ENCODE measurements at regions not wholly inside any gene's neighbourhood (a gene's known extent, or its start where the extent isn't known, plus 50 kb on each side); places are given as distances from the start of the nearest gene placed in this dataset.
A peak's percentile ranks its signal among the peaks of the same experiment; 100 is the strongest.
"Not testable (repeated sequence)": the region's sequence is repeated elsewhere in the genome, so short reads cannot be mapped to it uniquely, and the experiment has no call there.

DNA sequence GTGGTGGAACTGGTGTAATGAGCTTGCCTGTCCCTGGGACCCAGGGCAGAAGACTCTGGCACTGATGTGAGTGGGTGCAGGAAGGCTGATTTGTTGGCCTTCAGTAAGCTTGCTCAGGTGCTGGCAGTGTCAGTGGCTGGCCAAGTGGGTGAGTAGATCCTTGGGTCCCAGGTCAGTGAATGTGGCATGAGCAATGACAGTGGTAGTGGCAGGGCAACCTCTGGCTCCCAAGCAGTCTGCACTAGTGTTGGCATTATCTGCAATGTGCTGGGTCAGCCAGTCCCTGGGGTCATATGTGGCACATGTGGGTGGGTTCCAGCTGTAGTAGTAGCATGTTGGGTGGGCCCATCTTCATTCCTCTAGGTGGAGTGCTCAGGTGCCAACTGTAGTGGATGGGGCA is 640.9 kb upstream of the GRM3 start:
- DNase-seq: no peak

DNA sequence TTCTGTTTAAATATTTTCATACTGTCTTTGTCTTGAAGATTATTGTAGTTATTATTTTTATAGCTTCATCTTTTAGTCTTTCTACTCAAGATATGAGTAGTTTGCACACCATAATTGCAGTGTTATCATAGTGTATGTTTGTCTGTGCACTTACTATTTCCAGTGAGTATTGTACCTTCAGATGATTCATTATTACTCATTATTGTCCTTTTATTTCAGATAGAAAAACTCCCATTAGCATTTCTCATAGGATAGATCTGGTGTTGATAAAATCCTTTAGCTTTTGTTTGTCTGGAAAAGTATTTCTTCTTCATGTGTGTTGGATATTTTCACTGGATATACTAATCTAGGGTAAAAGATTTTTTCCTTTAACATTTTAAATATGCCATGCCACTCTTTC is 646.2 kb upstream of the GRM3 start:
- DNase-seq: no peak

DNA sequence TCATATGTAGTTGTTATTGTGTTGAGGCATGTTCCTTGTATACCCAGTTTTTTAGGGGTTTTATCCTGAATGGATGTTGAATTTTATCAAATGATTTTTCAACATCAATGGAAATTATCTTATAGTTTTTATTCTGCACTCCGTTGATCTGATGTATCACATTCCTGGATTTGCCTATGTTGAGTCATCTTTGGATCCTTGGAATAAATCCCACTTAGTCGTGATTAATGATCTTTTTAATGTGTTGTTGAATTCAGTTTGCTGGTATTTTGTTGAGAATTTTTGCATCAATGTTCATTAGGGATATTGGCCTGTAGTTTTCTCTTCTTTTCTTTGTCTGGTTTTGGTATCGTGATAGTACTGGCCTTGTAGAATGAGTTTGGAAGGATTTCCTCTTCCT is 648.6 kb upstream of the GRM3 start:
- no peak for DNase-seq

DNA sequence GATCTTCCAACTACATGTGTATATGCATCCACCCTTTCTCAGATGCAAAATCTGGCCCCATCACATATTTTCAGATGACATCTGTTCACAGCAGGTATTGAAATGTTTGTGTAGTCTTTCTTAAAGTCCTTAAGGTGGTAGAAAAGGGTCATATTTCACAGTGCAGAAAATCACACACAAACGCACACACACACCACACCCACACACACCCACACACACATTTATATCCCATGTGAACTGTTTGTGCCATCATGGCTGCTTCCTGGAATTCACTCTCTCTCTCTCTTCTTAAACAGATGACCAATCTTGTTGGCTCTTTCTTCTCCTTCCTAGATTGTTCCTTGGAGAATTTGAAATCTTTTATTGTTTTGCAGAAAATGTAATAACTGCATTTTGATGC is 663.0 kb upstream of the GRM3 start:
- no peak for DNase-seq

DNA sequence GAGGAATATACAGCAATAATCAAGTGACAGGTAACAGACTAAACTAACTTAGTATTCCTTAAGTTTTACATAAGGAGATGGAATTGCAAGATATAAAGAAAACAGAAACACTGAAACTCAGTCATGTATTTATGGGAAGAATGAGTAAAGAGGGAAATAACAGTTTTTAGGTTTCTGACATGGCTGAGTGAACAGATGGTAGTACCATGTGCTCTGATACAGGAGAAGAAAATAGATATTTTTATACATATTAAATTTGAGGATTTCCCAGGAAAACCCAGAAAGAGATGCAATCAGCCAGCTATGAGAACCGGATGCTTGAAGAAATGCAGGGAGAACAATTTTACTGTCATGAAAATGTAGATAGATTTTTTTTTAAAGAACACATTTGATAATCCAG is 669.5 kb upstream of the GRM3 start:
- DNase-seq: no peak

DNA sequence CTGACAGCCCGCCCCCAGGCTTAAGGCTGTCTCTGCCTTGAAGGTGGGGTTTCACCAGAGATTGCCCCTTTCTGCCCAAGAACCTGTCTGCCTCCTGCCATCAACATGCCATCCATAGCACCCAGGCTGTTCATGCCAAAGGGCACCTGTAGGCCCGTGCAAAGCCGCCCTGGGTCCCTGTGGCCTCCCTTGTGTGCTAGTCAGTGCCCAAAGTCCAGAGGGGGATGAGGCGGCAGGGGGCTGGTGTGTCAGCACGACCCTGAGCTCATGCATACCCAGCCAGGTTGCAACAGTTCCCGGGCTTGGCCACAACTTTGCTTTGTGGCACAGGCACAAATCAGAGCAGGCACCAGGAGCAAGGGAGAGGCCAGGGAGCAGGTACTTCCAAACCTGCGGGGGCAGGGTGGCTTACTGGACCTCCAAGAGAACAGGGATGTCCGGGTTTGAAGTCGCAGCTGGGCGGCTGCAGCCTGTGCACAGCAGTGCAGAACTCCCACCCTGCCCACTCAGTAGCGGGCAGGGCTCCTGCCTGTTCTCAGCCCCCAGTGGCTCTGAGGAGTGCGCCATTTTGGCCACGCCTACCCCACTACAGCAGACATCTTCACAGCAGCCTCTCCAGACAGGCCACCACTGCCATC is 671.1 kb upstream of the GRM3 start:
- no peak for DNase-seq

DNA sequence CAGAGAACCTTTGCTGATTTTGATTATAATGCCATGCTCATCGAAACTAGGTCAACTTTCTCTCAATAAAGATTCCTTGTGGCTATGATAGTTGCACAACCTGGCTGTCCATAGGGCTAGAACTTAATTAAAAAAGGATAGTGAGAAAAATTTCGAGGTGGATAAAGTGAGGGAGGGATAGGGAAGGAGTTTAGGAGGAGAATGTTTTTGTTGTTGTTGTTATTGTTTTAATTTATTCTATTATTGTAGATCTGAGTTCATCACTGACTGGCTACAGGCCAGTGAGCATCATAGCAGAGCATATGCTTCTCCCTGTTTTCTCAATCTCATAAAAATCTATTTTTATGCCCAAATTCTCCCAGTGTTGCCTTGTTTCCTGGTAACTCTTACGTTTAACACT is 688.7 kb upstream of the GRM3 start:
- DNase-seq: no peak

DNA sequence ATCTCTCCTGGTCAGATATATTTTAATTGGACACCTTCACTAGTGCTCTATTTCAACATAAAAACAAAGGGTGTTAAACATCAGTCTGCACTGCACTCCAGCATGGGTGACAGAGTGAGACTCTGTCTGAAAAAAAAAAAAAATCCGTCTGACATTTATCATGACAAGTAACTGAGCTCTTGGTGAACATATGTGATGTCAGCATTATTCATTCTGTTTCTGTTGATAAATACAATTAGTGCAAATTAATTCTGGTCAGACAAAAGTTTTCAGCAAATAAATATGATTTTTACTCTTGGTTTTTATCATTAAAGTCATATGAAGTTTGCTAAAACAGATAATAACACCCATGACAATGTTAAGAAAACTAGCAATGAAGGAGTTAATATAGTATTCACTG is 692.8 kb upstream of the GRM3 start:
- DNase-seq: no peak

DNA sequence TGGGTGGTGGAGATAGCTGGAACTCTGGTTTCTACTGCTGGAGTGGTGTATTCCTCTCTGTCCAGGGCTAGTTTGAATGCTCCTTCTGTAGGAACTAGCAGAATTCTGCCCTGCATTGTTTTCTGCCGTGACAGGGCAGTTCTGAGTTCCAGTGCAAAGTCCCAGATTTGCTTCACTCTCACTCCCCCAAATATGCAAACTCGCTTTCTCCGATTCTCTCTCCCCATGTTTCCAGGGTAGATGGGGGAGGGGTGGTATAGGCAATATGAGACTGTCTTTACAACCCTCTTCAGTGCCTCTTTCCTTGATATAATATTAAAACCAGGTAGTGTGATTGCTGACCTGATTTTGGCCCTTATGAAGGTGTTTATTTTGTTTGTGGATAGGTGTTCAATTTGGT is 693.3 kb upstream of the GRM3 start:
- DNase-seq: no peak

DNA sequence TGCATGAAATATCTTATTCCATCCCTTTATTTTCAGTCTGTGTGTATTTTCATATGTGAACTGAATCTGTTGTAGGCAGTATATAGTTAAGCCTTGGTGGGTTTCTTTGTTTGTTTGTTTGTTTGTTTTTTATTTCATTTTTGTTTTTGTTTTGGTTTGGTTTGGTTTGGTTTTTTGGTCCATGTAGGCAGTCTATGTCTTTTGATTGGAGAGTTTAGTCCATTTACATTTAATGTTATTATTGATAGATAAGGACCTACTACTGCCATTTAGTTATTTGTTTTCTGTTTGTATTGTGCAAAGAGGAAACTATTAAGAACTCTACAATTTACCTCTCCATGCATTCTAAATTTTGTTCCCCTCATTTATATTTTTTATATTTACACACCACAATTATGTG is 695.9 kb upstream of the GRM3 start:
- no peak for DNase-seq

DNA sequence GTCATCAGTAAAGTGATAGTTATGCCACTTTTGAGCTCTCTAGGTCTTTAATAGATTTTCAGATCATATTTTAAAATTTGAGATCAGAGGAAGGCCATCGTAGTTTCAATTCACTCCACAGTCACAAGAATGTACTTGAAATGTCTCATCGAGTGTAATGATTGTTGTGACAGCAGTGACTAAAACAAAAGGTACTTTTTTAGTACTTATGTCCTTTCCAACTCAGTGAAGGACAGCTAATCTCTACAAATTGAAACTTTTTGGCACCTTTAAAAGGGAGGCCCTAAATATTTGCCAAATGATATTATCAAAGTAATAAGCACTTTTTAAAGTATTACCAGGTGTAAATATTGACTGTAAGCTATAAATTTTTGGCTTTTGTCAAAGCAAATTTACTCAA is 702.9 kb upstream of the GRM3 start:
- no peak for DNase-seq

DNA sequence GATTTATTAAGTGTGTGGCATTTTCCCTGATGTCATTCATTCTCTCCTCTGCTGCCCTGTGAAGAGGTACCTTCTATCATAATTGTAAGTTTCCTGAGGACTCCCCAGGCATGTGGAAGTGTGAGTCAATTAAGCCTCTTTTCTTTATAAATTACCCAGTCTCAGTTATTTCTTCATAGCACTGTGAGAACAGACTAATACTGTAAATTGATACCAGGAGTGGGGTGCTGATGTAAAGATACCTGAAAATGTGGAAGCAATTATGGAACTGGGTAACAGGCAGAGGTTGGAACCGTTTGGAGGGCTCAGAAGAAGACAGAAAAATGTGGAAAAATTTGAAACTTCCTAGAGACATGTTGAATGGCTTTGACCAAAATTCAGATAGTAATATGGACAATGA is 711.8 kb upstream of the GRM3 start:
- DNase-seq: no peak

DNA sequence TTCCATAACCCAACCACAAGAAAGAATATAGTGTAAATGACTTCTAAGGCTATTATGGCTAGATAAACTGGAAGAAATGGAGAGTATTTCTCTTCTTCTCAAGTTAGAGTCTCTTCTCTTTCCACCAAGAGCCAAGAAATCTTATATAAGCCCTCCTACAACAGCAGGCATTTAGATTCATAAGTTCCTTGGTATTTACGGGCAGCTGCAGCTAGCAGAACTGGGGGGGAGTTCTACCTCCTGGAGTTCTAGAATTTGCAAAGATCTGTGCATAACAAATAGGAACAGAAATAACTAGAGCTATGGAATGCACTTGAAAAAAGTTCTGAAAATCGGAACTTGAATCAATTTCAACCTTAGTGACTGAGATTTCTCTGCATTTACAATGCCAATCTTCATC is 715.2 kb upstream of the GRM3 start:
- DNase-seq: no peak

DNA sequence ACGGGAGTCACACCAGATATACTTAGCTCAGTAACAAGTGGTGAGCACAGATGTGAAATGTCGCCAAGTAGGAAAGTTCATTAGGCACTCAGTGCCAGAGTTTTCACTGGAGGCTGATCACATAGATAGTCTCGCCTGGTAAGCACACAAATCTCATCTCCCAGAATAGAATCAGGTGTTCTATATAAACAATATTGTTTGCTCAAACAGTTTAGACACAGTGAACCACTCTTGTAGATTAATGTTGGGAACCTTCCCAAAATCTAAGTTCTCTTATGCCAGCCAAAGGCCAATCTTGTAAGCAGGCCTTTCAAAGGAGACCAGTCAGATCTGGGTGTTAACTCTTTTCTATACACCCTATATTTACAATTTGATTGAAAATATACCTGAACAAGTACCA is 716.5 kb upstream of the GRM3 start:
- no peak for DNase-seq

DNA sequence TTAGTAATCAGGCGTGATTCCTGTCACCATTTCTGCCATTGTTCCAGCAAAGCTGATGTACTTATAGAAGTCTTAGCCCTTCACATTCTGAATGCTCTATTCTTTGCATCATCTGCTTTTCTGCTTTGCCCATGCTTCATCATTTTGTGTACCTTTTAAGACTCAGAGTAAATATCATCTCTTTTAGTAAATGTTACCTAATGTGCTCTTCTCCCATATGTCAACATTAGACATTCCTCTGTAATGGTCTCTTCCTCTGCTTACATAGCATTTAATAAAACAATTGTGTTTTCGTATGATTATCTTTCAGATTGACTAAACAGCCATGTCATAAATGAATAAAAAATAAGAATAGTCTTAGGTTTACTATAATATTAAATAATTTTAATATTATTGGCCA is 719.6 kb upstream of the GRM3 start:
- no peak for DNase-seq

DNA sequence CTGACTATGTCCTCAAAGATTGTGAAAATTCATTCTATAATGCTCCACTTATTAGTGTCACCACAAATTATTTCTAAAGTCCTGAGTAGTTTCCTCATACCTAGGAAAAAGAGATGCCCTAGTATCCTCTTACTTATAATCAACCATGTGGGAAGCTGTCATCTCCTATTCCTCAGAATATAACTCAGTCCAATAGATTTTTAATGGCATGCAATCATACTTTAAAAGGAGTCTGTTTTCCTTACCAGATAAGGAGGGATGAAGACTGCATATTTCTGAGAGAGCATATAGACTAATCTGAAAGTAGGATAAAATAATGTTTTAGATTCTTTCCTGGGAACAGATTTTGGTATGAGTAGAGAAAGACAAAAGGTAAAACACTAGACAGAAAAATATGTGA is 727.7 kb upstream of the GRM3 start:
- no peak for DNase-seq

DNA sequence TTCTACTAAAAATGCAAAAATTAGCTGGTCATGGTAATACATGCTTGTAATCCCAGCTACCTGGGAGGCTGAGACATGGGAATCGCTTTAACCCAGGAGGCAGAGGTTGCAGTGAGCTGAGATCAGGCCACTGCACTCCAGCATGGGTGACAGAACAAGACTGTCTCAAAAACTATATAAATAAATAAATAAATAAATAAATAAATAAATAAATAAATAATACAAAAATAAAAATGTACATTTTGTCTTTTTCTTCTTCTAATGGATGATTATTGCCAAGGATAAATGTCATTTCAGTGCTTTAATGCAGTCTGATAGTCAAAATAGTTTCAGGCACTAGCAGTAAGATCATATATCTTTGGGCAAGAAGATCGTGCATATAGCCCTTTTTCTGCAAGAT is 727.6 kb upstream of the SEMA3D start:
- DNase-seq: no peak

DNA sequence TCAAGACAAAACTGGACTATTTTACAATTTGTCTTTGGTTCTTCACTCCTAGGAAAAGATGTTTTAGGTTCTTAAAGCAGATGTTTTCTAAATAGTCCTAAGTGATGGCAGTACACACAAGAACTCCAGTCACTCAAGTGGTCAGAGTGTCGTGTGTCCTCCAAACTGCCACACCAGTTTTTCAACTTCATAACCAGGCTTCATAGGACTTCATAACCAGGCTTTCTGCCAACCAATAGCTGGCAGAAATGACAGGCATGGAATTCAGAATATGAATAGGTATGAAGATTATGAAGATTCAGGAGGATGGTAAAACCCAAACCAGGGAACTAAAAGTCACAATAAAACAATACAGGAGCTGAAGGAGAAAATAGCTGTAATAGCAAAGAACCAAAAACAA is 721.2 kb upstream of the SEMA3D start:
- no peak for DNase-seq

DNA sequence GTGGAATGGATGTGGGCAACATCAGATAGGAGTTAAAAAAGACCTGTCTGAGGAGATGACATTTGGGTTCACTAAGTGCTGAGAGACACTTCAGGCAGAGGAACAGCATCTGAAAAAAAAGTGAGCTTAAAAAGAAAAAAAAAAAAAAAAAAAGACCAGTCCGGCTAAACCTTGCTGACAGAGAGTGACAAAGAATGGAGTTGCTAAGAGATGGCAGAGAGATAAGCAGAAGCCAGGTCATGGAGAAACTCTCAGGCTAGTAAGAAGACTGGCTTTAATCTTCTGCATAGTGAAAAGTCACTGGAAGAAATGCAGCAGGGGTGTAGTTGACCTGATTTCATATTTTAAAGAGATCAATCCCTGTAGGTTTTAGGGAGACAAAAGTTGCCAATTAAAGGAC is 711.1 kb upstream of the SEMA3D start:
- DNase-seq: no peak

DNA sequence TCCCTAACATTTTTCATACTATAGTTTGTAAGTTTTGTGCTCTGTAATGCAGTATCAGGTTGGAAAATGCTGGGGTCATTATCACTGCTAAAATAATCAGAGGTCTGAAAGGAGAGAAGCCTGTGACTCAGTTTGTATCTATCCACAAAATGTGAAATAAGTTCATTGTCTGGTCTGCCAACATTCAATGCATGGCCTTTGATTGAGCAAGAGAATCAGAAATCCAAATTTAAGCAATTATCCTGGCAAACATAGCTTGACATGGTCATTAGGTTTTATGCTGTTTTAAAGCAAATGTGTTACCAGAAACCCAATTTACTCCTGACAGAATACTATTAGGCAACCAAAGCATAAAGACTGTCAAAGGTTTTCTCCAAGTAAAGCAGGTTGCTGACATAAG is 709.7 kb upstream of the SEMA3D start:
- DNase-seq: no peak

DNA sequence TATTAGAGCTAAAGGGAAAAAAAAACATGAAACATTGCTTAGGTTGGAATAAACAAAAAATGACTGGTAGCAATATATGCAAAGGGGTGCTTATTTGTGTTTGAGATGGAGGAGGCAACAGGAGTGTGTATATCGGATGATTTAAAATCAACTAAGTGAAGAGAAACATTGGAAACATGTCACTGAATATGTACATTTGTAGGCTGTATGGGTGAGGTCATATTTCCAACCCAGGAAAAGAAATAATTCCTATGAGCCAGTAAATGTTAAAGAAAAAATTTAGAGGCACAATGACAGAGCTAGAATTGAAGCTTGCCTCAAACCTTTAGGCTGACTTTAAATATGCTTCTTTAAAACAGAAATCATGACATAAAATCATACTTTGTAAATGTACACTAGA is 709.0 kb upstream of the SEMA3D start:
- no peak for DNase-seq

DNA sequence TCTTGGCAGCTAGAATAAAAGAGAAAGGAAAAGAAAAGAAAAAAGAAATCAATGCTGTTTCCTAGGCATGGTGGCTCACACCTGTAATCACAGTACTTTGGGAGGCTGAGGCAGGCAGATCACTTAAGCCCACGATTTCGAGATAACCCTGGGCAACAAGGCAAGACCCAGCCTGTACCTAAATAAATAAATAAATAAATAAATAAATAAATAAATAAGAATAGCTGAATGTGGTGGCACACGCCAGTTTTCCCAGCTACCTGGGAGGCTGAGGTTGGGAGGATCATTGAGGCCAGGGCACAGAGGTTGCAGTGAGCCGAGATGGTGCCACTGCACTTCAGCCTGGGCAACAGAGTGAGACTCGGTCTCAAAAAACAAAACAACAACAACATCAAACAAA is 705.0 kb upstream of the SEMA3D start:
- not testable (repeated sequence) for DNase-seq

DNA sequence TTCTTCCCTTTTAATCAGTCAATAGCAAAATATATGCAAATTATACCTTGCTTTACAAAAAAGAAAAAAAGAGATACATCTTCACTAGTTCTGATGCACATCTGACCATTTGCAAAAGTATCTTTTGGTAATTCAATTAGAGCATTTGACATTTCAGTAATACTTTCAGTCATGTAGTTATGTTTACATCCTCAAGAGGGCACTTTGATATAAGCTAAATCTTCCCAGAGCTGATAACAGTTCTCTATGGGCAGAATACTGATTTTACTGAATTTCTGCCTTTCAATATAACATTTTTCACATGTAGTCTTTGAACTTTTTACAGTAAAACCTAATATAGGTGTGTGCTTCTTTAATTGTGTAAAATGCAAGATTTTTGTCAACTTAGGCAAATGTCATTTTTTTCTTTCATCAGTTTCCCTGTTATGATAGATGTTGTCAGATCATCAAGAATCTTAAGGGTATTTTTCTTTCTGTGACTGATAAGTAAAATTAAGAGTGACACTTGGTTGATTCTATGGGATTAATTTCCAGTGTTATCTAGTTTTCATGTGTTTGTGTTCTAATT is 703.5 kb upstream of the SEMA3D start:
- peak; percentile 17 for DNase-seq

DNA sequence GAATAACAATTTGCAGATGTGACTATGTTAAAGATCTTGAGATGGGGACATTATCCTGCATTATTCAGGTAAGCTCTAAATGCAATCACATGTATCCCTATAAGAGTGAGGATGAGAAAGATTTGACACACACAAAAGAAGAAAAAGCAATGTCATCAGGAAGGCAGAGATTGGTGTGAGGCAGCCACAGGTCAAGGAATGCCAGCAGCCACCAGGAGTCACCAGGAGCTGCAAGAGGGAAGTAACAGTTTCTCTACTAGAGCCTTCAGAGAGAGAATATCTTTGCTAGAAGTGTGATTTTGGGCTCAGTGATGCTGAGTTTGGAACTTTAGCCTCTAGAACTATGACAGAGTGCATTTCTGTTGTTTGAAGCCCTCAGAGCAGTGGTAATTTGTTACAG is 700.3 kb upstream of the SEMA3D start:
- no peak for DNase-seq

DNA sequence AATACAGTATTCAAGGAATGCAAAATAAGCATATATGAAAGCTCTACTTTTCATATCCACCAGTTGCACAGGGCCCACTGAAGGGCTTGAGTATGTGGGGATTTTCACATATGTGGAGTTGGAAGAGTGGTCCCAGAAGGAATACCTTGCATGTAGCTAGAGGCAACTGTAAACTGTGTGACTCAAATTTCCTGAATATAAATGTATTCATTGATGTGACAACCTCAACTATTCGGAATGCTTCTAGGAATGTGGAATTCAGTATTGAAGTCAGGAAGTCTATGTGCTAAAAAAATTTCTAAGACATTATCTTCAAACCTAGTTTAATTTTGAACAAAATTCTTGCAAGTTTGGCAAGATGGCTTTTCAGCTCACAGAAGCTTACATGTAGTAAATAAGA is 695.5 kb upstream of the SEMA3D start:
- DNase-seq: no peak

DNA sequence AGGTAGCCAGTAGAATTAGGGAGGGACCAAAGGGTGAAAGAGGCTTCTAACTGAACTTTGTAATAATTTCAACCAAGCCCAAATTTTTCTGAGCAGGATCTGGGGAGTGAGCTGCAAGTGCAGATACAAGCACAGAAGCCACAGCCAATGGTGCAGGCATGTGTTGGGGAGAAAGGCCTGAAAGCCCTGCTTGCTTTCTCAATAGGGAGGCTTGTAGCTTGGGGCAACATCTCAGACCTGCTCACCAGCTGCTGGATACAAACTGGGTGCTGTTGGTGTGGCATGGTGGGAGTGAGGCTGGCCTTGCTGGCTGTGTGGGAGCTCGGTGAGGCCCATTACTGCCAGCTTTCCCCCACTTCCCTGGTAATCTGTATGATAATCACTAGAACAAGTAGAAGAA is 688.5 kb upstream of the SEMA3D start:
- DNase-seq: no peak
